OCI-M2 (cell line): ENCODE measurements at regions not wholly inside any gene's neighbourhood (a gene's known extent, or its start where the extent isn't known, plus 50 kb on each side); places are given as distances from the start of the nearest gene placed in this dataset.

ENCODE experiments used
- DNase-seq: peaks from one replicate; lab custom pipeline; 2025; ENCODE audit not compliant: unreplicated experiment; lab: John Stamatoyannopoulos, UW

GRCh38 chr6:119586250-119586882 lies 236.8 kb upstream of the MAN1A1 start:
- DNase-seq, result no peak

GRCh38 chr6:119584088-119584487 lies 234.5 kb upstream of the MAN1A1 start:
- DNase-seq, result no peak

GRCh38 chr6:119581220-119581619 lies 231.7 kb upstream of the MAN1A1 start:
- DNase-seq, result no peak

- DNase-seq, result no peak
Observed at GRCh38 chr6:119575721-119576120, 226.2 kb upstream of the MAN1A1 start.

GRCh38 chr6:119568580-119568979 lies 219.0 kb upstream of the MAN1A1 start:
- no peak for DNase-seq

- DNase-seq, result no peak
Observed at GRCh38 chr6:119566546-119567260, 217.1 kb upstream of the MAN1A1 start.

GRCh38 chr6:119565893-119566292 lies 216.3 kb upstream of the MAN1A1 start:
- DNase-seq, result no peak

GRCh38 chr6:119562168-119562567 lies 212.6 kb upstream of the MAN1A1 start:
- no peak for DNase-seq

GRCh38 chr6:119559586-119559985 lies 210.0 kb upstream of the MAN1A1 start:
- no peak for DNase-seq

GRCh38 chr6:119557239-119557638 lies 207.7 kb upstream of the MAN1A1 start:
- no peak for DNase-seq

- DNase-seq, result no peak
Observed at GRCh38 chr6:119552021-119552420, 202.5 kb upstream of the MAN1A1 start.

GRCh38 chr6:119547024-119547423 lies 197.5 kb upstream of the MAN1A1 start:
- DNase-seq, result no peak

- DNase-seq, result no peak
Observed at GRCh38 chr6:119545245-119545644, 195.7 kb upstream of the MAN1A1 start.

- DNase-seq, result no peak
Observed at GRCh38 chr6:119544325-119545175, 195.0 kb upstream of the MAN1A1 start.

GRCh38 chr6:119543332-119543731 lies 193.8 kb upstream of the MAN1A1 start:
- no peak for DNase-seq

GRCh38 chr6:119542037-119542436 lies 192.5 kb upstream of the MAN1A1 start:
- DNase-seq, result no peak

- no peak for DNase-seq
Observed at GRCh38 chr6:119541132-119541905, 191.8 kb upstream of the MAN1A1 start.

GRCh38 chr6:119540417-119540816 lies 190.9 kb upstream of the MAN1A1 start:
- DNase-seq, result no peak

GRCh38 chr6:119539066-119539746 lies 189.6 kb upstream of the MAN1A1 start:
- no peak for DNase-seq

GRCh38 chr6:119536666-119537065 lies 187.1 kb upstream of the MAN1A1 start:
- DNase-seq, result no peak

GRCh38 chr6:119535332-119535731 lies 185.8 kb upstream of the MAN1A1 start:
- no peak for DNase-seq
